ENCODE measurements at regions not wholly inside any gene's neighbourhood (a gene's known extent, or its start where the extent isn't known, plus 50 kb on each side); places are given as distances from the start of the nearest gene placed in this dataset.

- peak; percentile 43 for DNase-seq (ENCODE audit: low read depth)
- peak overlapping the region; percentile 48 for H3K4me3 ChIP-seq (ENCODE audit: low read depth, low read length)
- no peak for TF ChIP-seq CTCF (IDR thresholded peaks at IDR 0.05; ENCODE audit: insufficient read depth, low read depth, low read length)
Observed at GRCh38 chr5:88660947-88661805, 221.8 kb downstream of the MEF2C start.

GRCh38 chr5:88660264-88660946, 222.6 kb downstream of the MEF2C start:
- no peak for DNase-seq (ENCODE audit: low read depth)
- H3K4me3 ChIP-seq (ENCODE audit: low read depth, low read length), result peak overlapping the region; percentile 48
- TF ChIP-seq CTCF (IDR thresholded peaks at IDR 0.05; ENCODE audit: insufficient read depth, low read depth, low read length), result no peak

- no peak overlapping the region for H3K4me3 ChIP-seq (ENCODE audit: low read depth, low read length)
- no peak for TF ChIP-seq CTCF (IDR thresholded peaks at IDR 0.05; ENCODE audit: insufficient read depth, low read depth, low read length)
- DNase-seq (ENCODE audit: low read depth), result no peak
Observed at GRCh38 chr5:88659529-88660263, 223.3 kb downstream of the MEF2C start.

GRCh38 chr5:88658886-88659285, 224.1 kb downstream of the MEF2C start:
- DNase-seq (ENCODE audit: low read depth), result no peak

GRCh38 chr5:88657906-88658775, 224.8 kb downstream of the MEF2C start:
- TF ChIP-seq CTCF (IDR thresholded peaks at IDR 0.05; ENCODE audit: insufficient read depth, low read depth, low read length), result no peak
- H3K4me3 ChIP-seq (ENCODE audit: low read depth, low read length), result no peak overlapping the region
- DNase-seq (ENCODE audit: low read depth), result no peak

More at GRCh38 chr5:88658886-88659285, 224.1 kb downstream of the MEF2C start:
- H3K4me3 ChIP-seq (ENCODE audit: low read depth, low read length), result no peak overlapping the region
- no peak for TF ChIP-seq CTCF (IDR thresholded peaks at IDR 0.05; ENCODE audit: insufficient read depth, low read depth, low read length)

GRCh38 chr5:88657136-88657535, 225.8 kb downstream of the MEF2C start:
- no peak for TF ChIP-seq CTCF (IDR thresholded peaks at IDR 0.05; ENCODE audit: insufficient read depth, low read depth, low read length)
- DNase-seq (ENCODE audit: low read depth), result no peak
- H3K4me3 ChIP-seq (ENCODE audit: low read depth, low read length), result no peak overlapping the region

All from fibroblast of villous mesenchyme (primary cell).